ENCODE measurements at regions not wholly inside any gene's neighbourhood (a gene's known extent, or its start where the extent isn't known, plus 50 kb on each side); places are given as distances from the start of the nearest gene placed in this dataset.

- DNase-seq (ENCODE audit: low read depth) = peak; percentile 28
- TF ChIP-seq CTCF (IDR thresholded peaks at IDR 0.05; ENCODE audit: control insufficient read depth, insufficient read depth, low read depth, low read length, missing control alignments) = no peak
Observed at GRCh38 chr2:120620025-120620793, 115.5 kb upstream of the GLI2 start.

GRCh38 chr2:120622159-120622869, 113.4 kb upstream of the GLI2 start:
- no peak overlapping the region for H3K4me3 ChIP-seq (ENCODE audit: control insufficient read depth, low read depth, low read length)
- no peak for TF ChIP-seq CTCF (IDR thresholded peaks at IDR 0.05; ENCODE audit: control insufficient read depth, insufficient read depth, low read depth, low read length, missing control alignments)
- DNase-seq (ENCODE audit: low read depth) = no peak

More at GRCh38 chr2:120620025-120620793, 115.5 kb upstream of the GLI2 start:
- no peak overlapping the region for H3K4me3 ChIP-seq (ENCODE audit: control insufficient read depth, low read depth, low read length)

- TF ChIP-seq CTCF (IDR thresholded peaks at IDR 0.05; ENCODE audit: control insufficient read depth, insufficient read depth, low read depth, low read length, missing control alignments) = no peak
- DNase-seq (ENCODE audit: low read depth) = no peak
- no peak overlapping the region for H3K4me3 ChIP-seq (ENCODE audit: control insufficient read depth, low read depth, low read length)
Observed at GRCh38 chr2:120622886-120623753, 112.5 kb upstream of the GLI2 start.

GRCh38 chr2:120624061-120624737, 111.5 kb upstream of the GLI2 start:
- H3K4me3 ChIP-seq (ENCODE audit: control insufficient read depth, low read depth, low read length) = no peak overlapping the region
- no peak for DNase-seq (ENCODE audit: low read depth)
- no peak for TF ChIP-seq CTCF (IDR thresholded peaks at IDR 0.05; ENCODE audit: control insufficient read depth, insufficient read depth, low read depth, low read length, missing control alignments)

GRCh38 chr2:120624738-120625446, 110.8 kb upstream of the GLI2 start:
- no peak for TF ChIP-seq CTCF (IDR thresholded peaks at IDR 0.05; ENCODE audit: control insufficient read depth, insufficient read depth, low read depth, low read length, missing control alignments)
- H3K4me3 ChIP-seq (ENCODE audit: control insufficient read depth, low read depth, low read length) = no peak overlapping the region
- DNase-seq (ENCODE audit: low read depth) = no peak

Measured in AG09309 (cell line).